MM.1S (cell line): ENCODE measurements at regions not wholly inside any gene's neighbourhood (a gene's known extent, or its start where the extent isn't known, plus 50 kb on each side); places are given as distances from the start of the nearest gene placed in this dataset.

Experiments used
- EZH2 ChIP-seq: fragments of 300-600 bp; sonication (generic); optimal IDR thresholded peaks from 2 replicates; pipeline ENCODE3; 2017; ENCODE audit warnings: low read depth, mild to moderate bottlenecking, antibody characterized with exemption, low read length, mixed read lengths
- EZH2phosphoT487 ChIP-seq: fragments of 300-600 bp; sonication (generic); IDR thresholded peaks from 2 replicates; pipeline ENCODE4 v1.6.1; 2018; ENCODE audit warnings: antibody characterized with exemption, low read length
- TF ChIP-seq, protein P1 (sequence below): fragments of 300-600 bp; sonication (generic); IDR thresholded peaks from 2 replicates; pipeline ENCODE4 v1.5.1; 2016; ENCODE audit warnings: antibody characterized with exemption, low read length, mixed read lengths

DNA sequence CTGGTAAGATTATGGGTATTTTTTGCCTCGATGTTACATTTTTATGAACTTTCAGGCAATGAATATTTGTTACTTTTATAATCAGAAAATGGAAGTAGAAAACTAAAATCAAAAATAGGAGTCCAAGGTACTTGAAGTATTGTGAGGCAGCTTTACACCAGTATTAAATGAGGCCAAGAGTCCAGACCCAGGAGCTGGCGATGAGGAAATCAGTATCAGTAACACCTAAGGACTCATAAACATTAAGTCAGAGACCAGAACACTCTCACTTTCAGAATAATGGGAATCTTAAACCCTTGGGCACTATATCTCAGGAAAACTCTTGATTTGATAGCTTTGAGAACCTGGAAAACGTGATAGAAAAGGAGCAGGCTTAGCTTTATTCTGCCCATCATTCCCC, 208.8 kb downstream of the GXYLT1 start:
- TF ChIP-seq, protein P1, sequence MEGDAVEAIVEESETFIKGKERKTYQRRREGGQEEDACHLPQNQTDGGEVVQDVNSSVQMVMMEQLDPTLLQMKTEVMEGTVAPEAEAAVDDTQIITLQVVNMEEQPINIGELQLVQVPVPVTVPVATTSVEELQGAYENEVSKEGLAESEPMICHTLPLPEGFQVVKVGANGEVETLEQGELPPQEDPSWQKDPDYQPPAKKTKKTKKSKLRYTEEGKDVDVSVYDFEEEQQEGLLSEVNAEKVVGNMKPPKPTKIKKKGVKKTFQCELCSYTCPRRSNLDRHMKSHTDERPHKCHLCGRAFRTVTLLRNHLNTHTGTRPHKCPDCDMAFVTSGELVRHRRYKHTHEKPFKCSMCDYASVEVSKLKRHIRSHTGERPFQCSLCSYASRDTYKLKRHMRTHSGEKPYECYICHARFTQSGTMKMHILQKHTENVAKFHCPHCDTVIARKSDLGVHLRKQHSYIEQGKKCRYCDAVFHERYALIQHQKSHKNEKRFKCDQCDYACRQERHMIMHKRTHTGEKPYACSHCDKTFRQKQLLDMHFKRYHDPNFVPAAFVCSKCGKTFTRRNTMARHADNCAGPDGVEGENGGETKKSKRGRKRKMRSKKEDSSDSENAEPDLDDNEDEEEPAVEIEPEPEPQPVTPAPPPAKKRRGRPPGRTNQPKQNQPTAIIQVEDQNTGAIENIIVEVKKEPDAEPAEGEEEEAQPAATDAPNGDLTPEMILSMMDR = no peak
- TF ChIP-seq EZH2 (no peak), EZH2phosphoT487 (no peak)
